Hepatocyte (in vitro differentiated cells): ENCODE measurements at regions not wholly inside any gene's neighbourhood (a gene's known extent, or its start where the extent isn't known, plus 50 kb on each side); places are given as distances from the start of the nearest gene placed in this dataset.

Source experiments
- DNase-seq: peaks from one replicate; pipeline ENCODE4 v3.0.0-alpha.2; 2016; ENCODE audit warnings: low spot score
- H2AFZ ChIP-seq: fragments of 200-600 bp; sonication (generic); 2 replicates; pipeline ENCODE4 v1.6.0; 2016; ENCODE audit warnings: antibody characterized with exemption, mild to moderate bottlenecking
- H3K27ac ChIP-seq: fragments of 200-600 bp; sonication (generic); 2 replicates; pipeline ENCODE4 v1.5.1; 2016; ENCODE audit warnings: mild to moderate bottlenecking
- H3K27me3 ChIP-seq: fragments of 200-600 bp; sonication (generic); 2 replicates; pipeline ENCODE4 v1.6.1; 2016
- H3K36me3 ChIP-seq: fragments of 200-600 bp; sonication (generic); replicated peaks from 2 replicates; pipeline ENCODE4 v1.5.1; 2016; ENCODE audit warnings: low read depth; ENCODE audit not compliant: insufficient read depth
- H3K4me1 ChIP-seq: fragments of 200-600 bp; sonication (generic); 2 replicates; pipeline ENCODE4 v1.5.1; 2016; ENCODE audit warnings: mild to moderate bottlenecking, moderate library complexity; ENCODE audit not compliant: insufficient read depth
- H3K4me2 ChIP-seq: fragments of 200-600 bp; sonication (generic); 2 replicates; pipeline ENCODE4 v1.6.0; 2016
- H3K4me3 ChIP-seq: fragments of 200-600 bp; sonication (generic); 2 replicates; pipeline ENCODE4 v1.5.1; 2016; ENCODE audit warnings: mild to moderate bottlenecking
- H3K79me2 ChIP-seq: fragments of 200-600 bp; sonication (generic); 2 replicates; pipeline ENCODE4 v1.6.0; 2017; ENCODE audit warnings: mild to moderate bottlenecking
- H3K9me2 ChIP-seq: fragments of 200-600 bp; sonication (generic); replicated peaks from 2 replicates; pipeline ENCODE4 v1.6.0; 2017; ENCODE audit warnings: mild to moderate bottlenecking; ENCODE audit not compliant: insufficient read depth
- H3K9me3 ChIP-seq: fragments of 200-600 bp; sonication (generic); 2 replicates; pipeline ENCODE4 v1.5.1; 2016; ENCODE audit warnings: low read depth, mild to moderate bottlenecking
- H4K20me1 ChIP-seq: fragments of 200-600 bp; sonication (generic); 2 replicates; pipeline ENCODE4 v1.6.0; 2016; ENCODE audit warnings: mild to moderate bottlenecking; ENCODE audit not compliant: insufficient read depth, poor library complexity, severe bottlenecking
- EZH2 ChIP-seq: fragments of 200-600 bp; sonication (generic); IDR thresholded peaks from 2 replicates; pipeline ENCODE4 v1.6.1; 2016; ENCODE audit warnings: antibody characterized with exemption, mild to moderate bottlenecking, borderline replicate concordance
- EZH2phosphoT487 ChIP-seq: fragments of 200-600 bp; sonication (generic); IDR thresholded peaks from one replicate; pipeline ENCODE4 v1.6.1; 2018; ENCODE audit warnings: antibody characterized with exemption, mild to moderate bottlenecking, low read depth, moderate library complexity; ENCODE audit not compliant: unreplicated experiment, severe bottlenecking
- WGBS: methylation state at CpG from one replicate; pipeline ENCODE4 v1.1.6; 2016; ENCODE audit warnings: low lambda C conversion rate; ENCODE audit errors: missing lambda C conversion rate; 5-methylcytosine and 5-hydroxymethylcytosine counted together
- TF ChIP-seq, protein P1 (sequence below): fragments of 200-600 bp; sonication (generic); IDR thresholded peaks from 2 replicates; pipeline ENCODE4 v1.5.1; 2016; ENCODE audit warnings: antibody characterized with exemption, mild to moderate bottlenecking; ENCODE audit not compliant: poor library complexity

- Histone ChIP-seq H3K9me2 (no peaks in the 10 kb centered on the region), H3K36me3 (no peaks in the 10 kb centered on the region), H3K4me2 (no peak overlapping the region), H2AFZ (no peak overlapping the region), H3K27me3 (no peaks in the 10 kb centered on the region), H3K4me1 (no peaks in the 10 kb centered on the region), H3K27ac (no peak overlapping the region), H3K4me3 (no peak overlapping the region), H4K20me1 (no peaks in the 10 kb centered on the region), H3K79me2 (no peaks in the 10 kb centered on the region), H3K9me3 (no peaks in the 10 kb centered on the region)
- DNase-seq = no peak
- TF ChIP-seq EZH2 (no peak), EZH2phosphoT487 (no peak)
- TF ChIP-seq, protein P1, sequence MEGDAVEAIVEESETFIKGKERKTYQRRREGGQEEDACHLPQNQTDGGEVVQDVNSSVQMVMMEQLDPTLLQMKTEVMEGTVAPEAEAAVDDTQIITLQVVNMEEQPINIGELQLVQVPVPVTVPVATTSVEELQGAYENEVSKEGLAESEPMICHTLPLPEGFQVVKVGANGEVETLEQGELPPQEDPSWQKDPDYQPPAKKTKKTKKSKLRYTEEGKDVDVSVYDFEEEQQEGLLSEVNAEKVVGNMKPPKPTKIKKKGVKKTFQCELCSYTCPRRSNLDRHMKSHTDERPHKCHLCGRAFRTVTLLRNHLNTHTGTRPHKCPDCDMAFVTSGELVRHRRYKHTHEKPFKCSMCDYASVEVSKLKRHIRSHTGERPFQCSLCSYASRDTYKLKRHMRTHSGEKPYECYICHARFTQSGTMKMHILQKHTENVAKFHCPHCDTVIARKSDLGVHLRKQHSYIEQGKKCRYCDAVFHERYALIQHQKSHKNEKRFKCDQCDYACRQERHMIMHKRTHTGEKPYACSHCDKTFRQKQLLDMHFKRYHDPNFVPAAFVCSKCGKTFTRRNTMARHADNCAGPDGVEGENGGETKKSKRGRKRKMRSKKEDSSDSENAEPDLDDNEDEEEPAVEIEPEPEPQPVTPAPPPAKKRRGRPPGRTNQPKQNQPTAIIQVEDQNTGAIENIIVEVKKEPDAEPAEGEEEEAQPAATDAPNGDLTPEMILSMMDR = no peak
- 90% methylated on average over 3 of the region's 3 CpGs for WGBS
Observed at GRCh38 chr2:155384555-155385123, 686.1 kb downstream of the KCNJ3 start.

GRCh38 chr2:155382776-155383175 lies 684.3 kb downstream of the KCNJ3 start:
- TF ChIP-seq, protein P1 = no peak
- TF ChIP-seq EZH2phosphoT487 (no peak), EZH2 (no peak)
- H3K4me3 ChIP-seq = no peak overlapping the region
- H3K9me2 ChIP-seq = no peaks in the 10 kb centered on the region
- no peak overlapping the region for H3K27ac ChIP-seq
- no peaks in the 10 kb centered on the region for H3K9me3 ChIP-seq
- H3K4me2 ChIP-seq = no peak overlapping the region
- no peaks in the 10 kb centered on the region for H3K36me3 ChIP-seq
- H4K20me1 ChIP-seq = no peaks in the 10 kb centered on the region
- DNase-seq = peak; percentile 5
- 85% methylated on average over 3 of the region's 3 CpGs for WGBS
- no peaks in the 10 kb centered on the region for H3K4me1 ChIP-seq
- no peak overlapping the region for H2AFZ ChIP-seq
- no peaks in the 10 kb centered on the region for H3K79me2 ChIP-seq
- H3K27me3 ChIP-seq = no peaks in the 10 kb centered on the region

GRCh38 chr2:155381436-155381835 lies 682.9 kb downstream of the KCNJ3 start:
- TF ChIP-seq EZH2phosphoT487 (no peak), EZH2 (no peak)
- TF ChIP-seq, protein P1 = no peak
- Histone ChIP-seq H3K9me2 (no peaks in the 10 kb centered on the region), H3K9me3 (no peaks in the 10 kb centered on the region), H3K27ac (no peak overlapping the region), H4K20me1 (no peaks in the 10 kb centered on the region), H3K4me3 (no peak overlapping the region), H3K79me2 (no peaks in the 10 kb centered on the region), H3K36me3 (no peaks in the 10 kb centered on the region), H3K4me2 (no peak overlapping the region), H2AFZ (no peak overlapping the region), H3K27me3 (no peaks in the 10 kb centered on the region), H3K4me1 (no peaks in the 10 kb centered on the region)
- 71% methylated on average over 1 of the region's 1 CpG for WGBS
- DNase-seq = no peak

DNA sequence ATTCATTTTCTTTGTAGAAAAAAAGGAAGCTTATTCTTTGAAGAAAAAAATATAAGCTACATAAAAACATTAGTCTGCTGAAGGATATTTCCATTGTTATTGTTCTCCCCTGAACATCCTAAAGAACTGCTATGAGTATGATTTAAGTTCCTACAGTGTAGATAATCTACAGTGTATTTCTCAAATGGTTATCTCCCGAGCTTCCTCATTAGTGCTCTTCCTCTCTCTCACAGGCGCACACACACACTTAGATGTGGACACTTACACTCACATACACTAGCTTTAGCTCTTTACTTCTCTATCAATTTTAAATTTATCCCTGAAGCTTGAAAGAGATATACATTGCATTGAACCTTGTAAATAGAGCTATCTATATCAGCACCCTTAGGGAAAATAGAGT lies 681.0 kb downstream of the KCNJ3 start:
- no peak overlapping the region for H3K4me3 ChIP-seq
- no peaks in the 10 kb centered on the region for H4K20me1 ChIP-seq
- no peaks in the 10 kb centered on the region for H3K79me2 ChIP-seq
- H3K4me2 ChIP-seq = no peak overlapping the region
- H3K27ac ChIP-seq = no peak overlapping the region
- no peak overlapping the region for H2AFZ ChIP-seq
- no peak for DNase-seq
- no peaks in the 10 kb centered on the region for H3K27me3 ChIP-seq
- no peaks in the 10 kb centered on the region for H3K36me3 ChIP-seq
- H3K9me3 ChIP-seq = no peaks in the 10 kb centered on the region
- 85% methylated on average over 2 of the region's 2 CpGs for WGBS
- TF ChIP-seq EZH2phosphoT487 (no peak), EZH2 (no peak)
- TF ChIP-seq, protein P1 = no peak
- H3K9me2 ChIP-seq = no peaks in the 10 kb centered on the region
- H3K4me1 ChIP-seq = no peaks in the 10 kb centered on the region
